Neural progenitor cell (in vitro differentiated cells): ENCODE measurements at regions not wholly inside any gene's neighbourhood (a gene's known extent, or its start where the extent isn't known, plus 50 kb on each side); places are given as distances from the start of the nearest gene placed in this dataset.

Experiments used
- DNase-seq: peaks from one replicate; pipeline ENCODE4 v3.0.0-alpha.2; 2016; ENCODE audit warnings: low spot score
- H2AFZ ChIP-seq: fragments of 200-600 bp; sonication (generic); replicated peaks from 2 replicates; pipeline ENCODE4 v1.6.1; 2016; ENCODE audit warnings: antibody characterized with exemption
- H3F3A ChIP-seq: fragments of 200-600 bp; sonication (generic); 2 replicates; pipeline ENCODE4 v1.6.1; 2016; ENCODE audit warnings: antibody characterized with exemption, low read depth
- H3K27ac ChIP-seq: fragments of 200-600 bp; sonication (generic); 2 replicates; pipeline ENCODE4 v1.5.1; 2016; ENCODE audit warnings: mild to moderate bottlenecking
- H3K27me3 ChIP-seq: fragments of 200-600 bp; sonication (generic); 2 replicates; pipeline ENCODE4 v1.6.1; 2016; ENCODE audit warnings: mild to moderate bottlenecking, moderate library complexity
- H3K36me3 ChIP-seq: fragments of 200-600 bp; sonication (generic); 2 replicates; pipeline ENCODE4 v1.5.1; 2016
- H3K4me1 ChIP-seq: fragments of 200-600 bp; sonication (generic); 2 replicates; pipeline ENCODE4 v1.6.1; 2016; ENCODE audit warnings: mixed run types
- H3K4me2 ChIP-seq: fragments of 200-600 bp; sonication (generic); 2 replicates; pipeline ENCODE4 v1.6.1; 2016
- H3K4me3 ChIP-seq: fragments of 200-600 bp; sonication (generic); 2 replicates; pipeline ENCODE4 v1.5.1; 2016
- H3K79me2 ChIP-seq: fragments of 200-600 bp; sonication (generic); 2 replicates; pipeline ENCODE4 v1.6.1; 2016; ENCODE audit warnings: low read depth
- H3K9ac ChIP-seq: fragments of 200-600 bp; sonication (generic); 2 replicates; pipeline ENCODE4 v1.6.1; 2016
- H3K9me3 ChIP-seq: fragments of 200-600 bp; sonication (generic); 2 replicates; pipeline ENCODE4 v1.5.1; 2016; ENCODE audit warnings: low read depth
- H4K20me1 ChIP-seq: fragments of 200-600 bp; sonication (generic); 2 replicates; pipeline ENCODE4 v1.6.1; 2016; ENCODE audit warnings: low read depth
- H3K27ac Mint-ChIP-seq: 3 replicates; pipeline ENCODE4 v1.8.0; 2021; ENCODE audit warnings: mixed read lengths
- H3K27me3 Mint-ChIP-seq: 2 replicates; pipeline ENCODE4 v1.8.0; 2022; ENCODE audit warnings: low read depth, mild to moderate bottlenecking, inconsistent platforms, moderate library complexity, mixed read lengths; ENCODE audit not compliant: insufficient read depth
- H3K36me3 Mint-ChIP-seq: 3 replicates; pipeline ENCODE4 v1.8.0; 2021; ENCODE audit warnings: mixed read lengths
- H3K4me1 Mint-ChIP-seq: 3 replicates; pipeline ENCODE4 v1.8.0; 2021; ENCODE audit warnings: mixed read lengths
- H3K4me3 Mint-ChIP-seq: 3 replicates; pipeline ENCODE4 v1.8.0; 2021; ENCODE audit warnings: mild to moderate bottlenecking, moderate library complexity, mixed read lengths
- H3K9me3 Mint-ChIP-seq: 3 replicates; pipeline ENCODE4 v1.8.0; 2020; ENCODE audit warnings: mixed read lengths
- CTCF ChIP-seq: fragments of 200-600 bp; sonication (generic); IDR thresholded peaks from 2 replicates; pipeline ENCODE4 v1.5.1; 2017; ENCODE audit warnings: antibody characterized with exemption, mild to moderate bottlenecking
- EZH2 ChIP-seq: fragments of 200-600 bp; sonication (generic); IDR thresholded peaks from 2 replicates; pipeline ENCODE4 v1.6.1; 2017; ENCODE audit warnings: antibody characterized with exemption, mild to moderate bottlenecking, moderate library complexity
- EZH2phosphoT487 ChIP-seq: fragments of 200-600 bp; sonication (generic); IDR thresholded peaks from 2 replicates; pipeline ENCODE4 v1.6.1; 2017; ENCODE audit warnings: antibody characterized with exemption

GRCh38 chrX:16451334-16451733 lies 198.6 kb upstream of the S100G start:
- H2AFZ ChIP-seq, result no peak overlapping the region
- H3K27ac Mint-ChIP-seq, result no peak overlapping the region

GRCh38 chrX:16454926-16455325 lies 195.0 kb upstream of the S100G start:
- H3K4me1 ChIP-seq, result no peaks in the 10 kb centered on the region
- H3K79me2 ChIP-seq, result no peaks in the 10 kb centered on the region
- no peaks in the 10 kb centered on the region for H3K9me3 ChIP-seq
- Mint-ChIP-seq H3K4me3 (no peak overlapping the region), H3K27ac (no peak overlapping the region), H3K27me3 (no peaks in the 10 kb centered on the region), H3K9me3 (peaks cover 3% of the 10 kb centered on the region), H3K36me3 (no peaks in the 10 kb centered on the region), H3K4me1 (no peaks in the 10 kb centered on the region)
- H3K4me2 ChIP-seq, result no peak overlapping the region
- no peaks in the 10 kb centered on the region for H3F3A ChIP-seq
- H3K27me3 ChIP-seq, result no peaks in the 10 kb centered on the region
- no peak overlapping the region for H3K4me3 ChIP-seq
- H2AFZ ChIP-seq, result no peak overlapping the region
- TF ChIP-seq CTCF (no peak), EZH2phosphoT487 (no peak), EZH2 (no peak)
- no peak for DNase-seq
- H3K27ac ChIP-seq, result no peak overlapping the region
- no peaks in the 10 kb centered on the region for H4K20me1 ChIP-seq
- H3K9ac ChIP-seq, result no peak overlapping the region
- H3K36me3 ChIP-seq, result no peaks in the 10 kb centered on the region

More at GRCh38 chrX:16451334-16451733, 198.6 kb upstream of the S100G start:
- H3K4me3 Mint-ChIP-seq, result no peak overlapping the region
- H3K79me2 ChIP-seq, result no peaks in the 10 kb centered on the region
- H3K4me2 ChIP-seq, result no peak overlapping the region
- no peaks in the 10 kb centered on the region for H3K36me3 ChIP-seq
- no peaks in the 10 kb centered on the region for H3F3A ChIP-seq
- no peak for DNase-seq
- peaks cover 3% of the 10 kb centered on the region for H3K9me3 Mint-ChIP-seq
- no peaks in the 10 kb centered on the region for H3K9me3 ChIP-seq
- H3K9ac ChIP-seq, result no peak overlapping the region
- H3K4me3 ChIP-seq, result no peak overlapping the region
- H3K27me3 Mint-ChIP-seq, result peaks cover 2% of the 10 kb centered on the region
- peaks cover 3% of the 10 kb centered on the region for H3K4me1 Mint-ChIP-seq
- TF ChIP-seq EZH2 (no peak), EZH2phosphoT487 (no peak), CTCF (no peak)
- peaks cover 8% of the 10 kb centered on the region for H3K4me1 ChIP-seq
- H3K27ac ChIP-seq, result no peak overlapping the region
- H3K36me3 Mint-ChIP-seq, result no peaks in the 10 kb centered on the region
- no peaks in the 10 kb centered on the region for H3K27me3 ChIP-seq
- H4K20me1 ChIP-seq, result no peaks in the 10 kb centered on the region

GRCh38 chrX:16457239-16457638 lies 192.7 kb upstream of the S100G start:
- Histone ChIP-seq H3K27me3 (no peaks in the 10 kb centered on the region), H3K9me3 (no peaks in the 10 kb centered on the region), H3K79me2 (no peaks in the 10 kb centered on the region), H3F3A (no peaks in the 10 kb centered on the region), H3K9ac (no peak overlapping the region), H3K27ac (no peak overlapping the region), H3K4me1 (no peaks in the 10 kb centered on the region), H3K36me3 (no peaks in the 10 kb centered on the region), H4K20me1 (no peaks in the 10 kb centered on the region), H3K4me3 (no peak overlapping the region), H3K4me2 (no peak overlapping the region), H2AFZ (no peak overlapping the region)
- TF ChIP-seq CTCF (no peak), EZH2 (no peak), EZH2phosphoT487 (no peak)
- Mint-ChIP-seq H3K27ac (no peak overlapping the region), H3K4me3 (no peak overlapping the region), H3K27me3 (no peaks in the 10 kb centered on the region), H3K36me3 (no peaks in the 10 kb centered on the region), H3K4me1 (no peaks in the 10 kb centered on the region), H3K9me3 (peaks cover 3% of the 10 kb centered on the region)
- DNase-seq, result no peak

GRCh38 chrX:16458208-16458607 lies 191.8 kb upstream of the S100G start:
- Histone ChIP-seq H3K9ac (no peak overlapping the region), H4K20me1 (no peaks in the 10 kb centered on the region), H3K9me3 (no peaks in the 10 kb centered on the region), H3K4me2 (no peak overlapping the region), H3F3A (no peaks in the 10 kb centered on the region), H3K36me3 (no peaks in the 10 kb centered on the region), H3K4me1 (no peaks in the 10 kb centered on the region), H3K79me2 (no peaks in the 10 kb centered on the region), H3K27me3 (no peaks in the 10 kb centered on the region), H3K4me3 (no peak overlapping the region), H3K27ac (no peak overlapping the region), H2AFZ (no peak overlapping the region)
- H3K27ac Mint-ChIP-seq, result no peak overlapping the region
- TF ChIP-seq CTCF (no peak), EZH2 (no peak), EZH2phosphoT487 (no peak)
- no peaks in the 10 kb centered on the region for H3K27me3 Mint-ChIP-seq
- no peaks in the 10 kb centered on the region for H3K9me3 Mint-ChIP-seq
- no peak for DNase-seq
- H3K4me1 Mint-ChIP-seq, result no peaks in the 10 kb centered on the region
- no peaks in the 10 kb centered on the region for H3K36me3 Mint-ChIP-seq
- H3K4me3 Mint-ChIP-seq, result no peak overlapping the region
